ENCODE measurements at regions not wholly inside any gene's neighbourhood (a gene's known extent, or its start where the extent isn't known, plus 50 kb on each side); places are given as distances from the start of the nearest gene placed in this dataset.

DNA sequence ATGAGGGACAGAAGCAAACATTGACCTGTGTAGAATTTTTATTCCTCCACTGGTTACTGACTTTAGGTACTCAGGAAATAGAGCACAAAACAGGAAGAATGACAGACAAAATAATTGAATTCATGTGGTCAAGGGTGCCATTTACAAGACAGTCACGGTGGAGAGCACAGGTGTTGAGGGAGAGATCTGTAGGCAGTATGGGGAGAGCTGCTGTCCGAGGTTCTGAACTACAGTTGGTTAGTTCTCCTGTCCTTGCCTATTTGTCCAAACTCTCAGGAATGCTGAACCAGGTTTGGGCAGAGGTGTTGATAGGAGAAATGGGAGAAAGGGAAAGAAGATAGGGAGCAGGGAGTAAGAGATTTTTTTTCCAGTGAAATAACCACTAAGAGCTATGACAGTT lies 178.5 kb upstream of the ZBTB20 start:
- no peak overlapping the region for H3K27ac ChIP-seq
- H3K9ac ChIP-seq (ENCODE audit: low read depth in 2 of 2, low read length in 2 of 2), result no peak overlapping the region
- DNase-seq, result no peak
- H3K36me3 ChIP-seq, result no peaks in the 10 kb centered on the region
- no peak overlapping the region for H3K4me3 ChIP-seq
- TF ChIP-seq, protein P1, sequence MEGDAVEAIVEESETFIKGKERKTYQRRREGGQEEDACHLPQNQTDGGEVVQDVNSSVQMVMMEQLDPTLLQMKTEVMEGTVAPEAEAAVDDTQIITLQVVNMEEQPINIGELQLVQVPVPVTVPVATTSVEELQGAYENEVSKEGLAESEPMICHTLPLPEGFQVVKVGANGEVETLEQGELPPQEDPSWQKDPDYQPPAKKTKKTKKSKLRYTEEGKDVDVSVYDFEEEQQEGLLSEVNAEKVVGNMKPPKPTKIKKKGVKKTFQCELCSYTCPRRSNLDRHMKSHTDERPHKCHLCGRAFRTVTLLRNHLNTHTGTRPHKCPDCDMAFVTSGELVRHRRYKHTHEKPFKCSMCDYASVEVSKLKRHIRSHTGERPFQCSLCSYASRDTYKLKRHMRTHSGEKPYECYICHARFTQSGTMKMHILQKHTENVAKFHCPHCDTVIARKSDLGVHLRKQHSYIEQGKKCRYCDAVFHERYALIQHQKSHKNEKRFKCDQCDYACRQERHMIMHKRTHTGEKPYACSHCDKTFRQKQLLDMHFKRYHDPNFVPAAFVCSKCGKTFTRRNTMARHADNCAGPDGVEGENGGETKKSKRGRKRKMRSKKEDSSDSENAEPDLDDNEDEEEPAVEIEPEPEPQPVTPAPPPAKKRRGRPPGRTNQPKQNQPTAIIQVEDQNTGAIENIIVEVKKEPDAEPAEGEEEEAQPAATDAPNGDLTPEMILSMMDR (IDR thresholded peaks at IDR 0.05), result no peak
- H3K4me1 ChIP-seq, result no peaks in the 10 kb centered on the region
- intact Hi-C loops (cut with DNase I), result no loop called here
- no peaks in the 10 kb centered on the region for H3K27me3 ChIP-seq
- H3K9me3 ChIP-seq, result no peaks in the 10 kb centered on the region

DNA sequence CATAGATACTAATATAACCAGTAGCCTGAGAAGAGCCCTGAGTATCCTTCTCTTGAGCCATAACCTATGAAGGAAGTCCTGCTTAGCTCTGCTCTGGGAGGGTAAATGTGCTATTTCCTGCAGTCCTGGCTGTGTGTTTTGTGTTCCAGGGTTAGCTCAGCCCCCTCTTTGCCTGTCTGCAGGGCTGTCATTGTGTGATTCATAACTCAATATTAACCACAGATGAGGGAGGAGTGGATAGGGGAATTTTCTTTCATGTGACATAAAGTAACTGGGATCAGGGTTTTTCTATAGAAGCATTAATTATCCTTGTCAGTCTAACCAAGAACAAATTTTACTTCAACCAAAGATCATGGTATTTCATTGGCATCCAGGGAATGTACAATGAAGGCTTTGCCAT lies 183.3 kb upstream of the ZBTB20 start:
- Histone ChIP-seq H3K9me3 (no peaks in the 10 kb centered on the region), H3K4me1 (no peaks in the 10 kb centered on the region), H3K4me3 (no peak overlapping the region), H3K36me3 (no peaks in the 10 kb centered on the region), H3K27ac (no peak overlapping the region), H3K9ac (ENCODE audit: low read depth in 2 of 2, low read length in 2 of 2) (no peak overlapping the region), H3K27me3 (no peaks in the 10 kb centered on the region)
- no peak for DNase-seq
- intact Hi-C loops (cut with DNase I), result no loop called here
- TF ChIP-seq, protein P1 (IDR thresholded peaks at IDR 0.05), result no peak

DNA sequence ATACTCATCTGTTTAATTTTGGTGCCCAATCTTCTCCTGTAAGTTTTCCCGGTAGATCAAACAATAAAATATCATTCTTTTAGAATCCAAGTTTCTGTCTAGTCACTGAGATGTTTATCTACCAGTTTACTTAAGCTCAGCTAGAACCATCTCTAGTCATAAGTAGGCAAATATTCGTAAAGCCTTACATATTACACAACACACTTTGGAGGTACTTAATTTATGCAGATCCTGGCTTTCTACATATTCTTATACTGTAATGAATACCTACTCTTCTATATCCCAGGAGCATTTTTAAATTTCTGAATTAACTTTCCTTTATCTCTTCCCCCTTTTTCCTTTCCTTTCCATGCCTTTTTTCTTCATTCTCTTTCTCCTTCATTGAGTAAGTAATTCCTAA lies 185.9 kb upstream of the ZBTB20 start:
- no peak for DNase-seq

DNA sequence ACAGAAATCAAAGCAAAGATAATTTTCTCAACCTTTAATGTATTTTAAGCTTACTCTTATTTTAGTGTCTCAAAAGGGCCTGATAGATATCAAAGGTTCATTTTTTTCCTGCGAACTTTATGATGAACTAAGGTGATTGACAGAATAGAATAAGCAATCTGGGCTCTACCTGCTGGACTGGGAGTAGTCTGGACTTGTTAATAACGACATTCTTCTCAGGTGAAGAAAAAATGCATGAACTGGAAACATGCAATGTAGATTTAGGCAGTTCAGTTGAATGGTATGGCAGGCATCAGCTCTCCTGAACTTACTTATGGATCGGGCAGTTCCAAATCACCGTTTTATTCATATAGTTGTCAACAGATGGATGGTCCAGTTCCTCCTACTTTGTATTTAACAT lies 189.7 kb upstream of the ZBTB20 start:
- H3K36me3 ChIP-seq, result no peaks in the 10 kb centered on the region
- intact Hi-C loops (cut with DNase I), result no loop called here
- H3K27me3 ChIP-seq, result no peaks in the 10 kb centered on the region
- H3K4me3 ChIP-seq, result no peak overlapping the region
- no peaks in the 10 kb centered on the region for H3K4me1 ChIP-seq
- no peaks in the 10 kb centered on the region for H3K9me3 ChIP-seq
- TF ChIP-seq, protein P1 (IDR thresholded peaks at IDR 0.05), result no peak
- H3K27ac ChIP-seq, result no peak overlapping the region
- no peak for DNase-seq
- no peak overlapping the region for H3K9ac ChIP-seq (ENCODE audit: low read depth in 2 of 2, low read length in 2 of 2)

More for the DNA sequence above, 185.9 kb upstream of the ZBTB20 start:
- H3K9me3 ChIP-seq, result no peaks in the 10 kb centered on the region
- H3K36me3 ChIP-seq, result no peaks in the 10 kb centered on the region
- H3K9ac ChIP-seq (ENCODE audit: low read depth in 2 of 2, low read length in 2 of 2), result no peak overlapping the region
- H3K4me1 ChIP-seq, result no peaks in the 10 kb centered on the region
- H3K4me3 ChIP-seq, result no peak overlapping the region
- TF ChIP-seq, protein P1 (IDR thresholded peaks at IDR 0.05), result no peak
- intact Hi-C loops (cut with DNase I), result no loop called here
- no peaks in the 10 kb centered on the region for H3K27me3 ChIP-seq
- no peak overlapping the region for H3K27ac ChIP-seq

DNA sequence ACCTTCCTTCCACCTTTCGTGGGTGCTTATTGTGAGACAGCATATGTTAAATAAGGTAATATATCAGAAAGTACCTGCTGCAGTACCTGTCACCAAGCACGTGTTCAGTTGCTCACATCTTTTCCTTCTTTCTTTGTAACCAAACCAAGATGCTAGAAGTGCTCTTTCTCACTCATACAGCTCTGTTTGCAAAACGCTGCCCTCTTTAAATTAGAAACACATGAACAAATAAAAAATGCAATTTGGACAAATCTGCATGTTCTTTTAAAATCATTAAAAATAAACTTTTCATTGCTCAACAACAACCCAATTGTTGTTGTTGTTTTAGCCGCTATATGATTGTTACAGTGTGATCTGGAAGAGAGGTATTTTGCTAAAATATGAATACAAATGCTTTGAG lies 193.5 kb upstream of the ZBTB20 start:
- no peaks in the 10 kb centered on the region for H3K36me3 ChIP-seq
- H3K27me3 ChIP-seq, result no peaks in the 10 kb centered on the region
- no peak for DNase-seq
- no peak overlapping the region for H3K27ac ChIP-seq
- intact Hi-C loops (cut with DNase I), result no loop called here
- H3K4me1 ChIP-seq, result no peaks in the 10 kb centered on the region
- TF ChIP-seq, protein P1 (IDR thresholded peaks at IDR 0.05), result no peak
- no peaks in the 10 kb centered on the region for H3K9me3 ChIP-seq
- H3K4me3 ChIP-seq, result no peak overlapping the region
- no peak overlapping the region for H3K9ac ChIP-seq (ENCODE audit: low read depth in 2 of 2, low read length in 2 of 2)

DNA sequence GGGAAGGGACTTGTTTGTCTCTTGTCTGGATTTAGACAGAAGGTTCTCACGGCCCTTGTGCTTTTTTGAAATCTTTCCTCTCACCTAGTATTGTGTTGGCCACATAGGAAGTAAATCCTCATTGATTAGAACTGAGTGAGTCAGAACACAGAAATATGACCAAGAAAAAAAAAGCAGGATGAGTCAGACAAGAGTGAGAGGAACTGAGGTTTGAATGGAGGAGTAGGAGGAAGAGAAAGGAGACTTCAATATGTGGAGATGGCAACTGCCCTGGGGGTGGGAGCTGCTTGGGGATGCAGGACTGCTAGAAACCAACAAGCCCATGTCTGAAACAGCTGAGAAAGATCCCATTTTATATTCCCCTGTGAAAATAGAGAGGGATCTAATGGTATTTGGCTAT lies 194.1 kb upstream of the ZBTB20 start:
- intact Hi-C loops (cut with DNase I), result no loop called here
- Histone ChIP-seq H3K9ac (ENCODE audit: low read depth in 2 of 2, low read length in 2 of 2) (no peak overlapping the region), H3K4me3 (no peak overlapping the region), H3K27me3 (no peaks in the 10 kb centered on the region), H3K4me1 (no peaks in the 10 kb centered on the region), H3K27ac (no peak overlapping the region), H3K36me3 (no peaks in the 10 kb centered on the region), H3K9me3 (no peaks in the 10 kb centered on the region)
- TF ChIP-seq, protein P1 (IDR thresholded peaks at IDR 0.05), result no peak
- DNase-seq, result no peak

All from colonic mucosa (tissue), 4 donors.